Liver (tissue), 8 donors: ENCODE measurements at regions not wholly inside any gene's neighbourhood (a gene's known extent, or its start where the extent isn't known, plus 50 kb on each side); places are given as distances from the start of the nearest gene placed in this dataset.
A peak's percentile ranks its signal among the peaks of the same experiment; 100 is the strongest.

Experiments
- DNase-seq: peaks from one replicate; pipeline ENCODE4 v3.0.0-alpha.2; 2017; ENCODE audit warnings: low spot score
- H3K27ac ChIP-seq, 2 donors: one replicate each; pipeline ENCODE4 v1.7.0; 2013; ENCODE audit warnings: inconsistent platforms in 2 of 2, low read length in 2 of 2, control low read depth in 1 of 2, low read depth in 1 of 2, mild to moderate bottlenecking in 1 of 2
- H3K27me3 ChIP-seq, 4 donors: one replicate each; pipeline versions ENCODE4 v1.6.1 to v1.7.0; 2013; ENCODE audit warnings: low read length in 3 of 4, inconsistent platforms in 1 of 4, mild to moderate bottlenecking in 1 of 4, moderate library complexity in 1 of 4; ENCODE audit not compliant: control insufficient read depth in 4 of 4, insufficient read depth in 4 of 4
- H3K36me3 ChIP-seq, 4 donors: one replicate each; pipeline versions ENCODE4 v1.6.1 to v1.7.0; 2013; ENCODE audit warnings: low read length in 3 of 4, mild to moderate bottlenecking in 3 of 4, low read depth in 1 of 4, moderate library complexity in 1 of 4; ENCODE audit not compliant: control insufficient read depth in 4 of 4, insufficient read depth in 3 of 4
- H3K4me1 ChIP-seq, 4 donors: one replicate each; pipeline versions ENCODE4 v1.6.1 to v1.7.0; 2013; ENCODE audit warnings: low read length in 3 of 4, mild to moderate bottlenecking in 3 of 4, moderate library complexity in 1 of 4; ENCODE audit not compliant: control insufficient read depth in 4 of 4, insufficient read depth in 4 of 4
- H3K4me3 ChIP-seq, 3 donors: one replicate each; pipeline versions ENCODE4 v1.6.1 to v1.7.0; 2013; ENCODE audit warnings: low read length in 3 of 3, control low read depth in 1 of 3, low read depth in 1 of 3, mild to moderate bottlenecking in 1 of 3
- H3K9ac ChIP-seq, 2 donors: one replicate each; pipeline ENCODE4 v1.7.0; 2013; ENCODE audit warnings: low read length in 2 of 2, mild to moderate bottlenecking in 2 of 2, moderate library complexity in 2 of 2, control low read depth in 1 of 2, low read depth in 1 of 2
- H3K9me3 ChIP-seq, 4 donors: one replicate each; pipeline versions ENCODE4 v1.6.1 to v1.7.0; 2013; ENCODE audit warnings: low read length in 3 of 4; ENCODE audit not compliant: control insufficient read depth in 4 of 4
- EGR1 ChIP-seq, 2 donors: IDR thresholded peaks; 2 replicates each; pipeline ENCODE4 v1.6.1; 2016 to 2018; ENCODE audit warnings: antibody characterized with exemption in 2 of 2, low read depth in 2 of 2
- FOXA1 ChIP-seq: IDR thresholded peaks from 2 replicates; pipeline ENCODE4 v1.6.1; 2016; ENCODE audit warnings: antibody characterized with exemption
- FOXA2 ChIP-seq: IDR thresholded peaks from 2 replicates; pipeline ENCODE4 v1.6.1; 2016; ENCODE audit warnings: antibody characterized with exemption
- GABPA ChIP-seq, 2 donors: IDR thresholded peaks in 1 of 2; conservative IDR thresholded peaks in 1 of 2; 2 replicates each; pipeline ENCODE4 v1.6.1; 2016; ENCODE audit warnings: antibody characterized with exemption in 2 of 2, mild to moderate bottlenecking in 1 of 2, moderate library complexity in 1 of 2
- HNF4A ChIP-seq, 2 donors: conservative IDR thresholded peaks; 2 replicates each; pipeline ENCODE4 v1.6.1; 2016; ENCODE audit warnings: antibody characterized with exemption in 2 of 2, mild to moderate bottlenecking in 2 of 2
- HNF4G ChIP-seq: IDR thresholded peaks from 2 replicates; pipeline ENCODE4 v1.6.1; 2016; ENCODE audit warnings: antibody characterized with exemption
- JUND ChIP-seq, 2 donors: IDR thresholded peaks; 2 replicates each; pipeline ENCODE4 v1.6.1; 2016; ENCODE audit warnings: antibody characterized with exemption in 2 of 2
- NR2F2 ChIP-seq: IDR thresholded peaks from 2 replicates; pipeline ENCODE4 v1.6.1; 2016; ENCODE audit warnings: antibody characterized with exemption
- RAD21 ChIP-seq, 2 donors: IDR thresholded peaks; 2 replicates each; pipeline ENCODE4 v1.6.1; 2016; ENCODE audit warnings: antibody characterized with exemption in 2 of 2, mild to moderate bottlenecking in 2 of 2
- RXRA ChIP-seq, 2 donors: IDR thresholded peaks; 2 replicates each; pipeline ENCODE4 v1.6.1; 2017 to 2018; ENCODE audit warnings: antibody characterized with exemption in 2 of 2, mild to moderate bottlenecking in 1 of 2
- SP1 ChIP-seq: IDR thresholded peaks from 2 replicates; pipeline ENCODE4 v1.6.1; 2018; ENCODE audit warnings: antibody characterized with exemption, mild to moderate bottlenecking
- TAF1 ChIP-seq: conservative IDR thresholded peaks from 2 replicates; pipeline ENCODE4 v1.6.1; 2016; ENCODE audit warnings: antibody characterized with exemption, mild to moderate bottlenecking
- YY1 ChIP-seq: IDR thresholded peaks from 2 replicates; pipeline ENCODE4 v1.6.1; 2016; ENCODE audit warnings: antibody characterized with exemption, mild to moderate bottlenecking
- WGBS: extraction: QIAGEN DNeasy Blood & Tissue Kit; methylation state at CpG from one replicate; pipeline ENCODE4 v1.1.7; 2013; 5-methylcytosine and 5-hydroxymethylcytosine counted together
- TF ChIP-seq, protein P1 (sequence below): IDR thresholded peaks from 2 replicates; pipeline ENCODE4 v1.6.1; 2016; ENCODE audit warnings: antibody characterized with exemption
- TF ChIP-seq, protein P2 (sequence below): fragments of 150-350 bp; IDR thresholded peaks from 2 replicates; pipeline ENCODE4 v1.5.1; 2017; ENCODE audit warnings: improper control_type of control experiment, low read depth, low read length; ENCODE audit not compliant: missing input control
- TF ChIP-seq, protein P3 (sequence below): IDR thresholded peaks from 2 replicates; pipeline ENCODE4 v1.6.1; 2016; ENCODE audit warnings: antibody characterized with exemption, mild to moderate bottlenecking
- TF ChIP-seq, protein P4 (sequence below): IDR thresholded peaks from 2 replicates; pipeline ENCODE4 v1.6.1; 2016; ENCODE audit warnings: antibody characterized with exemption
- TF ChIP-seq, protein P5 (sequence below): IDR thresholded peaks from 2 replicates; pipeline ENCODE4 v1.6.1; 2016; ENCODE audit warnings: antibody characterized with exemption
- donor health status: healthy.
- donor health status: healthy.
- donor health status: healthy.
- donor health status: healthy.
- donor health status: healthy.

DNA sequence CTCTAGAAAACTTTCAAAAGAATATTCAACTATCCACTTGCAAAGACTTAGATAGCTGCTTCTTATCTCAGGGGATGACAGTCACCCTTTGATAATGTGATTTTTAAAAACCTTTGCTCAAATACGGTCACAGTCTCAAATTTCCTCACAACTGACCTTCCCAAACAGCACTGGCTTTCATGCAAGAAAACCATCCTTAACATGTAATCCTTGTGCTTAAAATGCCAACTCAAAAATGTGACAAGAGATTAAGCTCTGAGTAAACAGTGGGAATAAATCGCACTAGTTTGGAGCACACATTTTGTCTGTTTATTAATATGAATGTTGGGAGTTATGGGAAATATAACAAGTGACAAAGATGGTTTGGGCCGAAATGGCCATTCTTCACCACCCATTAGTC is 87.5 kb upstream of the CCBE1 start:
- no peak overlapping the region for H3K4me3 ChIP-seq
- no peak for DNase-seq
- TF ChIP-seq, protein P1, sequence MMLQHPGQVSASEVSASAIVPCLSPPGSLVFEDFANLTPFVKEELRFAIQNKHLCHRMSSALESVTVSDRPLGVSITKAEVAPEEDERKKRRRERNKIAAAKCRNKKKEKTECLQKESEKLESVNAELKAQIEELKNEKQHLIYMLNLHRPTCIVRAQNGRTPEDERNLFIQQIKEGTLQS: no peak
- TF ChIP-seq SP1 (no peak), EGR1 (IDR thresholded peaks at IDR 0.05; ENCODE audit: low read depth in 2 of 2) (no peak), HNF4A (conservative IDR thresholded peaks at IDR 0.05) (no peak), FOXA1 (no peak), RAD21 (IDR thresholded peaks at IDR 0.05) (no peak), GABPA (IDR thresholded peaks at IDR 0.05 in 1 of 2, conservative IDR thresholded peaks at IDR 0.05 in 1 of 2) (no peak), RXRA (IDR thresholded peaks at IDR 0.05) (no peak), HNF4G (no peak), YY1 (no peak), TAF1 (no peak), NR2F2 (no peak), FOXA2 (no peak), JUND (IDR thresholded peaks at IDR 0.05) (no peak)
- TF ChIP-seq, protein P2, sequence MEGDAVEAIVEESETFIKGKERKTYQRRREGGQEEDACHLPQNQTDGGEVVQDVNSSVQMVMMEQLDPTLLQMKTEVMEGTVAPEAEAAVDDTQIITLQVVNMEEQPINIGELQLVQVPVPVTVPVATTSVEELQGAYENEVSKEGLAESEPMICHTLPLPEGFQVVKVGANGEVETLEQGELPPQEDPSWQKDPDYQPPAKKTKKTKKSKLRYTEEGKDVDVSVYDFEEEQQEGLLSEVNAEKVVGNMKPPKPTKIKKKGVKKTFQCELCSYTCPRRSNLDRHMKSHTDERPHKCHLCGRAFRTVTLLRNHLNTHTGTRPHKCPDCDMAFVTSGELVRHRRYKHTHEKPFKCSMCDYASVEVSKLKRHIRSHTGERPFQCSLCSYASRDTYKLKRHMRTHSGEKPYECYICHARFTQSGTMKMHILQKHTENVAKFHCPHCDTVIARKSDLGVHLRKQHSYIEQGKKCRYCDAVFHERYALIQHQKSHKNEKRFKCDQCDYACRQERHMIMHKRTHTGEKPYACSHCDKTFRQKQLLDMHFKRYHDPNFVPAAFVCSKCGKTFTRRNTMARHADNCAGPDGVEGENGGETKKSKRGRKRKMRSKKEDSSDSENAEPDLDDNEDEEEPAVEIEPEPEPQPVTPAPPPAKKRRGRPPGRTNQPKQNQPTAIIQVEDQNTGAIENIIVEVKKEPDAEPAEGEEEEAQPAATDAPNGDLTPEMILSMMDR: no peak
- TF ChIP-seq, protein P3, sequence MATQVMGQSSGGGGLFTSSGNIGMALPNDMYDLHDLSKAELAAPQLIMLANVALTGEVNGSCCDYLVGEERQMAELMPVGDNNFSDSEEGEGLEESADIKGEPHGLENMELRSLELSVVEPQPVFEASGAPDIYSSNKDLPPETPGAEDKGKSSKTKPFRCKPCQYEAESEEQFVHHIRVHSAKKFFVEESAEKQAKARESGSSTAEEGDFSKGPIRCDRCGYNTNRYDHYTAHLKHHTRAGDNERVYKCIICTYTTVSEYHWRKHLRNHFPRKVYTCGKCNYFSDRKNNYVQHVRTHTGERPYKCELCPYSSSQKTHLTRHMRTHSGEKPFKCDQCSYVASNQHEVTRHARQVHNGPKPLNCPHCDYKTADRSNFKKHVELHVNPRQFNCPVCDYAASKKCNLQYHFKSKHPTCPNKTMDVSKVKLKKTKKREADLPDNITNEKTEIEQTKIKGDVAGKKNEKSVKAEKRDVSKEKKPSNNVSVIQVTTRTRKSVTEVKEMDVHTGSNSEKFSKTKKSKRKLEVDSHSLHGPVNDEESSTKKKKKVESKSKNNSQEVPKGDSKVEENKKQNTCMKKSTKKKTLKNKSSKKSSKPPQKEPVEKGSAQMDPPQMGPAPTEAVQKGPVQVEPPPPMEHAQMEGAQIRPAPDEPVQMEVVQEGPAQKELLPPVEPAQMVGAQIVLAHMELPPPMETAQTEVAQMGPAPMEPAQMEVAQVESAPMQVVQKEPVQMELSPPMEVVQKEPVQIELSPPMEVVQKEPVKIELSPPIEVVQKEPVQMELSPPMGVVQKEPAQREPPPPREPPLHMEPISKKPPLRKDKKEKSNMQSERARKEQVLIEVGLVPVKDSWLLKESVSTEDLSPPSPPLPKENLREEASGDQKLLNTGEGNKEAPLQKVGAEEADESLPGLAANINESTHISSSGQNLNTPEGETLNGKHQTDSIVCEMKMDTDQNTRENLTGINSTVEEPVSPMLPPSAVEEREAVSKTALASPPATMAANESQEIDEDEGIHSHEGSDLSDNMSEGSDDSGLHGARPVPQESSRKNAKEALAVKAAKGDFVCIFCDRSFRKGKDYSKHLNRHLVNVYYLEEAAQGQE: no peak
- TF ChIP-seq, protein P4, sequence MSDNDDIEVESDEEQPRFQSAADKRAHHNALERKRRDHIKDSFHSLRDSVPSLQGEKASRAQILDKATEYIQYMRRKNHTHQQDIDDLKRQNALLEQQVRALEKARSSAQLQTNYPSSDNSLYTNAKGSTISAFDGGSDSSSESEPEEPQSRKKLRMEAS: no peak
- TF ChIP-seq, protein P5, sequence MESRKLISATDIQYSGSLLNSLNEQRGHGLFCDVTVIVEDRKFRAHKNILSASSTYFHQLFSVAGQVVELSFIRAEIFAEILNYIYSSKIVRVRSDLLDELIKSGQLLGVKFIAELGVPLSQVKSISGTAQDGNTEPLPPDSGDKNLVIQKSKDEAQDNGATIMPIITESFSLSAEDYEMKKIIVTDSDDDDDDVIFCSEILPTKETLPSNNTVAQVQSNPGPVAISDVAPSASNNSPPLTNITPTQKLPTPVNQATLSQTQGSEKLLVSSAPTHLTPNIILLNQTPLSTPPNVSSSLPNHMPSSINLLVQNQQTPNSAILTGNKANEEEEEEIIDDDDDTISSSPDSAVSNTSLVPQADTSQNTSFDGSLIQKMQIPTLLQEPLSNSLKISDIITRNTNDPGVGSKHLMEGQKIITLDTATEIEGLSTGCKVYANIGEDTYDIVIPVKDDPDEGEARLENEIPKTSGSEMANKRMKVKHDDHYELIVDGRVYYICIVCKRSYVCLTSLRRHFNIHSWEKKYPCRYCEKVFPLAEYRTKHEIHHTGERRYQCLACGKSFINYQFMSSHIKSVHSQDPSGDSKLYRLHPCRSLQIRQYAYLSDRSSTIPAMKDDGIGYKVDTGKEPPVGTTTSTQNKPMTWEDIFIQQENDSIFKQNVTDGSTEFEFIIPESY: no peak
- H3K4me1 ChIP-seq: no peaks in the 10 kb centered on the region
- H3K9ac ChIP-seq: no peak overlapping the region
- WGBS: 60% methylated on average over 3 of the region's 3 CpGs
- H3K27ac ChIP-seq: no peak overlapping the region
- no peaks in the 10 kb centered on the region for H3K27me3 ChIP-seq
- H3K9me3 ChIP-seq: no peaks in the 10 kb centered on the region
- no peaks in the 10 kb centered on the region for H3K36me3 ChIP-seq

DNA sequence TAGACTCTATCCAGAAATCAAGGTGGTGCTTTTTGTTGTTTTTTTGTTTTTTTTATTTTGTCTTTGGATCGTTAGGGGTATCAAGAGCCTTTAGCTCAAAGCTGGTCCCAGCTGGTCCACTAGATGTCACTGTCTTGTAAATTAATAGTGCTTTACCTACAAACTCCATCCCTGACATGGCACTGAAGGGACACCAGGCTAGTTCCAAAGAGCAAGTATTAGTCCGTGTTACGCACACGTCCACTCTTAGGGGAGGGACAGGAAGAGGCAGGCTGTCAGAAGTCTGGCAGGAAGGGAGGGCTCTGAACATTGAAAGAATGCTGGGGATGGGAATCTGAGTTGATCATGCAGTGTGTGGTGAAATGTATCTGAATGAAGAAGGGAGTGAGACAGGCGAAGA is 85.9 kb upstream of the CCBE1 start:
- no peak overlapping the region for H3K4me3 ChIP-seq
- H3K27me3 ChIP-seq: no peaks in the 10 kb centered on the region
- WGBS: 21% methylated on average over 5 of the region's 5 CpGs
- H3K9ac ChIP-seq: no peak overlapping the region
- no peaks in the 10 kb centered on the region for H3K4me1 ChIP-seq
- no peaks in the 10 kb centered on the region for H3K9me3 ChIP-seq
- DNase-seq: no peak
- no peak overlapping the region for H3K27ac ChIP-seq
- H3K36me3 ChIP-seq: no peaks in the 10 kb centered on the region
- TF ChIP-seq TAF1 (no peak), HNF4A (conservative IDR thresholded peaks at IDR 0.05) (peak; percentile 32 to 74), JUND (IDR thresholded peaks at IDR 0.05) (no peak), HNF4G (no peak), FOXA2 (no peak), GABPA (IDR thresholded peaks at IDR 0.05 in 1 of 2, conservative IDR thresholded peaks at IDR 0.05 in 1 of 2) (no peak), RXRA (IDR thresholded peaks at IDR 0.05) (no peak), FOXA1 (no peak), RAD21 (IDR thresholded peaks at IDR 0.05) (peak; percentile 53 to 70), EGR1 (IDR thresholded peaks at IDR 0.05; ENCODE audit: low read depth in 2 of 2) (no peak)
- TF ChIP-seq, protein P4: no peak
- TF ChIP-seq, protein P3: no peak
